GM21390 (cell line): ENCODE measurements at regions not wholly inside any gene's neighbourhood (a gene's known extent, or its start where the extent isn't known, plus 50 kb on each side); places are given as distances from the start of the nearest gene placed in this dataset.
"Not testable (repeated sequence)": the region's sequence is repeated elsewhere in the genome, so short reads cannot be mapped to it uniquely, and the experiment has no call there.

ENCODE experiments used
- ATAC-seq: cut with Tn5 transposase; IDR thresholded peaks from one replicate; pipeline ENCODE4 v1.9.1; 2021; ENCODE audit not compliant: unreplicated experiment

GRCh38 chr21:36246080-36246631, 73.8 kb upstream of the MORC3 start:
- ATAC-seq, result no peak

- ATAC-seq, result no peak
Measured at GRCh38 chr21:36247316-36248010, 72.5 kb upstream of the MORC3 start.

GRCh38 chr21:36249576-36250422, 70.2 kb upstream of the MORC3 start:
- no peak for ATAC-seq

- no peak for ATAC-seq
Measured at GRCh38 chr21:36250423-36251075, 69.4 kb upstream of the MORC3 start.

- no peak for ATAC-seq
Measured at GRCh38 chr21:36254106-36254941, 65.7 kb upstream of the MORC3 start.

GRCh38 chr21:36255663-36256062, 64.3 kb upstream of the MORC3 start:
- ATAC-seq, result peak; percentile 60

- no peak for ATAC-seq
Measured at GRCh38 chr21:36257657-36258056, 62.3 kb upstream of the MORC3 start.

- ATAC-seq, result peak; percentile 41
Measured at GRCh38 chr21:36260030-36260787, 59.8 kb upstream of the MORC3 start.

- ATAC-seq, result no peak
Measured at GRCh38 chr21:36260802-36261201, 59.2 kb upstream of the MORC3 start.

- ATAC-seq, result no peak
Measured at GRCh38 chr21:36261459-36261858, 58.5 kb upstream of the MORC3 start.

GRCh38 chr21:36263797-36264196, 56.2 kb upstream of the MORC3 start:
- ATAC-seq, result no peak

GRCh38 chr21:36265431-36265830, 54.6 kb upstream of the MORC3 start:
- ATAC-seq, result no peak

GRCh38 chr21:36267828-36268227, 52.2 kb upstream of the MORC3 start:
- ATAC-seq, result not testable (repeated sequence)

GRCh38 chr21:36268264-36268663, 51.7 kb upstream of the MORC3 start:
- ATAC-seq, result not testable (repeated sequence)
